K562 (cell line): ENCODE measurements at regions not wholly inside any gene's neighbourhood (a gene's known extent, or its start where the extent isn't known, plus 50 kb on each side); places are given as distances from the start of the nearest gene placed in this dataset.

Experiments
- ATAC-seq: fragments of 200-7000 bp; cut with Tn5 transposase; 3 replicates; pipeline ENCODE4 v1.9.1; 2020; ENCODE audit warnings: moderate library complexity
- BruUV-seq: library from RNA; stranded (reverse); fragments of 400-500 nt; replicated peaks from 2 replicates; lab custom pipeline; 2021; lab: Mats Ljungman, UMichigan
- CTCF ChIA-PET: fragments of 300-600 bp; formaldehyde crosslinking; extraction: SDS; loops from one replicate; lab custom pipeline; 2021; ENCODE audit warnings: low intra/inter-chr PET ratio; lab: Yijun Ruan, JAX
- POLR2A ChIA-PET: fragments of 300-600, 350-650 bp; sonication (Branson Sonifier 250); formaldehyde crosslinking; extraction: SDS; loops from one replicate; lab custom pipeline; 2021; ENCODE audit warnings: antibody characterized with exemption, inconsistent platforms; lab: Yijun Ruan, JAX
- DNase-seq, 4 experiments: peaks; one replicate each; pipeline versions ENCODE4 v3.0.0 to v3.0.0-alpha.2; 2011 to 2018; ENCODE audit warnings: low spot score in 3 of 4, mixed read lengths in 3 of 4; ENCODE audit errors: extremely low read depth in 1 of 4
- FAIRE-seq: peaks from 2 replicates; lab custom pipeline; 2011; peaks lifted over from hg19 to GRCh38; lab: Jason Lieb, UNC
- H2AFZ ChIP-seq: 2 replicates; pipeline ENCODE4 v1.6.0; 2011; ENCODE audit warnings: low read depth, low read length, control low read depth, inconsistent platforms
- H3K27ac ChIP-seq: fragments of 200-600 bp; 3 replicates; pipeline ENCODE4 v1.8.0; 2011; ENCODE audit warnings: low read depth, mild to moderate bottlenecking, control low read depth, inconsistent platforms, low read length, moderate library complexity, mixed read lengths; ENCODE audit errors: extremely low read depth
- H3K27me3 ChIP-seq, 2 experiments: fragments of 300-600 bp in 1 of 2; 2 replicates in 1 of 2; 3 replicates in 1 of 2; pipeline versions ENCODE4 v1.6.0 to v1.8.0; 2011; ENCODE audit warnings: inconsistent platforms in 2 of 2, low read length in 2 of 2, mild to moderate bottlenecking in 1 of 2, mixed read lengths in 1 of 2, moderate library complexity in 1 of 2; ENCODE audit not compliant: control insufficient read depth in 2 of 2, insufficient read depth in 2 of 2
- H3K36me3 ChIP-seq: fragments of 300-600 bp; 3 replicates; pipeline ENCODE4 v1.8.0; 2011; ENCODE audit warnings: mild to moderate bottlenecking, low read length, inconsistent platforms; ENCODE audit not compliant: control insufficient read depth, insufficient read depth
- H3K4me1 ChIP-seq, 2 experiments: fragments of 200-600 bp in 1 of 2; replicated peaks in 1 of 2; 2 replicates in 1 of 2; 3 replicates in 1 of 2; pipeline versions ENCODE4 v1.5.1 to v1.8.0; 2011; ENCODE audit warnings: inconsistent platforms in 2 of 2, low read length in 2 of 2, mild to moderate bottlenecking in 1 of 2, mixed read lengths in 1 of 2, moderate library complexity in 1 of 2; ENCODE audit not compliant: control insufficient read depth in 2 of 2, insufficient read depth in 2 of 2
- H3K4me2 ChIP-seq: 2 replicates; pipeline ENCODE4 v1.6.1; 2011; ENCODE audit warnings: low read length, control low read depth, inconsistent platforms, mixed read lengths; ENCODE audit not compliant: insufficient read depth
- H3K4me3 ChIP-seq: fragments of 200-600 bp; sonication (generic), shearing (Covaris generic); 2 replicates; pipeline ENCODE4 v1.5.1; 2016; ENCODE audit warnings: control low read depth, inconsistent platforms
- H3K79me2 ChIP-seq: fragments of 200-600 bp; 3 replicates; pipeline ENCODE4 v1.8.0; 2011; ENCODE audit warnings: low read length, inconsistent platforms; ENCODE audit not compliant: control insufficient read depth, insufficient read depth
- H3K9ac ChIP-seq, 2 experiments: 2 replicates each; pipeline versions ENCODE4 v1.6.0 to v1.6.1; 2011; ENCODE audit warnings: low read depth in 2 of 2, low read length in 2 of 2, control low read depth in 1 of 2, inconsistent platforms in 1 of 2, mild to moderate bottlenecking in 1 of 2, mixed read lengths in 1 of 2; ENCODE audit not compliant: insufficient read depth in 1 of 2
- H3K9me1 ChIP-seq: one replicate; pipeline ENCODE4 v1.6.0; 2011; ENCODE audit warnings: inconsistent platforms, mild to moderate bottlenecking, low read length, moderate library complexity; ENCODE audit not compliant: control insufficient read depth, insufficient read depth
- H3K9me3 ChIP-seq: replicated peaks from 2 replicates; pipeline ENCODE4 v1.5.1; 2011; ENCODE audit warnings: low read depth, low read length, inconsistent platforms; ENCODE audit not compliant: control insufficient read depth, insufficient read depth
- H4K20me1 ChIP-seq: replicated peaks from 2 replicates; pipeline ENCODE4 v1.6.1; 2011; ENCODE audit warnings: low read length, inconsistent platforms, mixed read lengths; ENCODE audit not compliant: control insufficient read depth, insufficient read depth
- EHMT2 ChIP-seq: fragments of 450-650 bp; IDR thresholded peaks from 2 replicates; pipeline ENCODE4 v1.6.1; 2018; ENCODE audit warnings: antibody characterized with exemption
- HDAC3 ChIP-seq: fragments of 450-650 bp; IDR thresholded peaks from 2 replicates; pipeline ENCODE4 v1.6.1; 2018; ENCODE audit warnings: borderline replicate concordance, mild to moderate bottlenecking, moderate library complexity; ENCODE audit not compliant: partially characterized antibody
- HDAC6 ChIP-seq: IDR thresholded peaks from 2 replicates; pipeline ENCODE4 v1.6.1; 2012; ENCODE audit warnings: low read depth, mild to moderate bottlenecking, control low read depth, inconsistent platforms, low read length, moderate library complexity
- HDAC8 ChIP-seq: fragments of 450-650 bp; IDR thresholded peaks from 2 replicates; pipeline ENCODE4 v1.6.1; 2016; ENCODE audit warnings: mild to moderate bottlenecking, missing genetic modification characterization, moderate library complexity, missing compliant biosample characterization
- NR1H2 ChIP-seq: sonication (generic); formaldehyde crosslinking; IDR thresholded peaks from 2 replicates; pipeline ENCODE4 v1.4.0; 2020; ENCODE audit warnings: mild to moderate bottlenecking, missing genetic modification reagents
- NR3C1 ChIP-seq: sonication (generic); formaldehyde crosslinking; IDR thresholded peaks from 2 replicates; pipeline ENCODE4 v1.8.1; 2022; ENCODE audit warnings: missing genetic modification reagents
- ZNF212 ChIP-seq: fragments of 450-650 bp; formaldehyde crosslinking; IDR thresholded peaks from 2 replicates; pipeline ENCODE4 v1.4.0; 2020; ENCODE audit warnings: mild to moderate bottlenecking
- WGBS: fragments of 100-300 bp; shearing (Covaris generic); methylation state at CpG from one replicate; pipeline ENCODE4 v1.1.6; 2016; ENCODE audit warnings: low coverage, mixed read lengths; ENCODE audit not compliant: insufficient coverage; ENCODE audit errors: missing lambda C conversion rate; 5-methylcytosine and 5-hydroxymethylcytosine counted together
- in situ Hi-C: fragments of 300-500 bp; cut with MboI; formaldehyde crosslinking; loops from 4 replicates; pipeline ENCODE4 v1.15.0; 2018; ENCODE audit warnings: inconsistent platforms, mixed read lengths
- intact Hi-C: fragments of 100-400 bp; cut with micrococcal nuclease; formaldehyde crosslinking; loops from 2 replicates; pipeline ENCODE4 v1.14.2; 2022
- TF ChIP-seq, protein P1 (sequence below): fragments of 450-650 bp; IDR thresholded peaks from 2 replicates; pipeline ENCODE4 v1.6.1; 2016; ENCODE audit warnings: mild to moderate bottlenecking, moderate library complexity
- TF ChIP-seq, protein P2 (sequence below), 2 experiments: fragments of 450-650 bp; IDR thresholded peaks; 2 replicates each; pipeline ENCODE4 v1.6.1; 2016

DNA sequence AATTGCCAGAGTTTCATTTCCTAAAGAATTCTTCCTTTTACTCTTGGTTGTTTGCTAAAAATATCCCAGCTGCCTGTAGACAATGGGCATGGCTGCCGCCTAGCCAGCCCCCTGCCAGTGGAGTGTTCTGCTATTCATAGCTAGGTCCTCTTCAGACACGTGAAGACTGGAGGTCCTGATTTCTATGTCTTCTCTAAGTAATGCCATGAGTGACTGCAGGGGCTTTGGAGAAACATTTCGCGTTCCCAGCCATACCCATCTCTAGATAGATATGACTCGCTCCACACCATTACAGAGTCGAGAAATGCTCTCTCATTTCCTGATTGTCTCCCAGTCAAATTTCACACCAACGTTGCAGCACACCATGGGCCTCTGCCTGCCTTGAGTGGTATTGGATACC, 99.5 kb upstream of the BACE2 start:
- Histone ChIP-seq H3K9me1 (no peaks in the 10 kb centered on the region), H3K4me1 (no peaks in the 10 kb centered on the region; a peak in 1 of 5 replicates), H2AFZ (no peak overlapping the region), H3K9me3 (no peaks in the 10 kb centered on the region), H3K9ac (no peak overlapping the region), H3K4me2 (no peak overlapping the region), H4K20me1 (no peaks in the 10 kb centered on the region), H3K27me3 (no peaks in the 10 kb centered on the region), H3K4me3 (no peak overlapping the region), H3K79me2 (no peaks in the 10 kb centered on the region), H3K36me3 (no peaks in the 10 kb centered on the region), H3K27ac (no peak overlapping the region)
- ATAC-seq (no peak), FAIRE-seq (no peak), DNase-seq (no peak)
- 2% methylated on average over 7 of the region's 7 CpGs for WGBS
- intact Hi-C loops (loop anchor here (2.0 kb wide), 1 partner anchor 926 kb away; no protein-coding TSS in a partner anchor), in situ Hi-C loops (no loop called here)
- TF ChIP-seq NR3C1 (CRISPR knock-in tag) (no peak), HDAC8 (tag) (no peak), HDAC3 (no peak), ZNF212 (no peak), HDAC6 (no peak), NR1H2 (CRISPR knock-in tag) (no peak), EHMT2 (no peak)
- TF ChIP-seq, protein P1, sequence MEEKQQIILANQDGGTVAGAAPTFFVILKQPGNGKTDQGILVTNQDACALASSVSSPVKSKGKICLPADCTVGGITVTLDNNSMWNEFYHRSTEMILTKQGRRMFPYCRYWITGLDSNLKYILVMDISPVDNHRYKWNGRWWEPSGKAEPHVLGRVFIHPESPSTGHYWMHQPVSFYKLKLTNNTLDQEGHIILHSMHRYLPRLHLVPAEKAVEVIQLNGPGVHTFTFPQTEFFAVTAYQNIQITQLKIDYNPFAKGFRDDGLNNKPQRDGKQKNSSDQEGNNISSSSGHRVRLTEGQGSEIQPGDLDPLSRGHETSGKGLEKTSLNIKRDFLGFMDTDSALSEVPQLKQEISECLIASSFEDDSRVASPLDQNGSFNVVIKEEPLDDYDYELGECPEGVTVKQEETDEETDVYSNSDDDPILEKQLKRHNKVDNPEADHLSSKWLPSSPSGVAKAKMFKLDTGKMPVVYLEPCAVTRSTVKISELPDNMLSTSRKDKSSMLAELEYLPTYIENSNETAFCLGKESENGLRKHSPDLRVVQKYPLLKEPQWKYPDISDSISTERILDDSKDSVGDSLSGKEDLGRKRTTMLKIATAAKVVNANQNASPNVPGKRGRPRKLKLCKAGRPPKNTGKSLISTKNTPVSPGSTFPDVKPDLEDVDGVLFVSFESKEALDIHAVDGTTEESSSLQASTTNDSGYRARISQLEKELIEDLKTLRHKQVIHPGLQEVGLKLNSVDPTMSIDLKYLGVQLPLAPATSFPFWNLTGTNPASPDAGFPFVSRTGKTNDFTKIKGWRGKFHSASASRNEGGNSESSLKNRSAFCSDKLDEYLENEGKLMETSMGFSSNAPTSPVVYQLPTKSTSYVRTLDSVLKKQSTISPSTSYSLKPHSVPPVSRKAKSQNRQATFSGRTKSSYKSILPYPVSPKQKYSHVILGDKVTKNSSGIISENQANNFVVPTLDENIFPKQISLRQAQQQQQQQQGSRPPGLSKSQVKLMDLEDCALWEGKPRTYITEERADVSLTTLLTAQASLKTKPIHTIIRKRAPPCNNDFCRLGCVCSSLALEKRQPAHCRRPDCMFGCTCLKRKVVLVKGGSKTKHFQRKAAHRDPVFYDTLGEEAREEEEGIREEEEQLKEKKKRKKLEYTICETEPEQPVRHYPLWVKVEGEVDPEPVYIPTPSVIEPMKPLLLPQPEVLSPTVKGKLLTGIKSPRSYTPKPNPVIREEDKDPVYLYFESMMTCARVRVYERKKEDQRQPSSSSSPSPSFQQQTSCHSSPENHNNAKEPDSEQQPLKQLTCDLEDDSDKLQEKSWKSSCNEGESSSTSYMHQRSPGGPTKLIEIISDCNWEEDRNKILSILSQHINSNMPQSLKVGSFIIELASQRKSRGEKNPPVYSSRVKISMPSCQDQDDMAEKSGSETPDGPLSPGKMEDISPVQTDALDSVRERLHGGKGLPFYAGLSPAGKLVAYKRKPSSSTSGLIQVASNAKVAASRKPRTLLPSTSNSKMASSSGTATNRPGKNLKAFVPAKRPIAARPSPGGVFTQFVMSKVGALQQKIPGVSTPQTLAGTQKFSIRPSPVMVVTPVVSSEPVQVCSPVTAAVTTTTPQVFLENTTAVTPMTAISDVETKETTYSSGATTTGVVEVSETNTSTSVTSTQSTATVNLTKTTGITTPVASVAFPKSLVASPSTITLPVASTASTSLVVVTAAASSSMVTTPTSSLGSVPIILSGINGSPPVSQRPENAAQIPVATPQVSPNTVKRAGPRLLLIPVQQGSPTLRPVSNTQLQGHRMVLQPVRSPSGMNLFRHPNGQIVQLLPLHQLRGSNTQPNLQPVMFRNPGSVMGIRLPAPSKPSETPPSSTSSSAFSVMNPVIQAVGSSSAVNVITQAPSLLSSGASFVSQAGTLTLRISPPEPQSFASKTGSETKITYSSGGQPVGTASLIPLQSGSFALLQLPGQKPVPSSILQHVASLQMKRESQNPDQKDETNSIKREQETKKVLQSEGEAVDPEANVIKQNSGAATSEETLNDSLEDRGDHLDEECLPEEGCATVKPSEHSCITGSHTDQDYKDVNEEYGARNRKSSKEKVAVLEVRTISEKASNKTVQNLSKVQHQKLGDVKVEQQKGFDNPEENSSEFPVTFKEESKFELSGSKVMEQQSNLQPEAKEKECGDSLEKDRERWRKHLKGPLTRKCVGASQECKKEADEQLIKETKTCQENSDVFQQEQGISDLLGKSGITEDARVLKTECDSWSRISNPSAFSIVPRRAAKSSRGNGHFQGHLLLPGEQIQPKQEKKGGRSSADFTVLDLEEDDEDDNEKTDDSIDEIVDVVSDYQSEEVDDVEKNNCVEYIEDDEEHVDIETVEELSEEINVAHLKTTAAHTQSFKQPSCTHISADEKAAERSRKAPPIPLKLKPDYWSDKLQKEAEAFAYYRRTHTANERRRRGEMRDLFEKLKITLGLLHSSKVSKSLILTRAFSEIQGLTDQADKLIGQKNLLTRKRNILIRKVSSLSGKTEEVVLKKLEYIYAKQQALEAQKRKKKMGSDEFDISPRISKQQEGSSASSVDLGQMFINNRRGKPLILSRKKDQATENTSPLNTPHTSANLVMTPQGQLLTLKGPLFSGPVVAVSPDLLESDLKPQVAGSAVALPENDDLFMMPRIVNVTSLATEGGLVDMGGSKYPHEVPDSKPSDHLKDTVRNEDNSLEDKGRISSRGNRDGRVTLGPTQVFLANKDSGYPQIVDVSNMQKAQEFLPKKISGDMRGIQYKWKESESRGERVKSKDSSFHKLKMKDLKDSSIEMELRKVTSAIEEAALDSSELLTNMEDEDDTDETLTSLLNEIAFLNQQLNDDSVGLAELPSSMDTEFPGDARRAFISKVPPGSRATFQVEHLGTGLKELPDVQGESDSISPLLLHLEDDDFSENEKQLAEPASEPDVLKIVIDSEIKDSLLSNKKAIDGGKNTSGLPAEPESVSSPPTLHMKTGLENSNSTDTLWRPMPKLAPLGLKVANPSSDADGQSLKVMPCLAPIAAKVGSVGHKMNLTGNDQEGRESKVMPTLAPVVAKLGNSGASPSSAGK, result no peak
- TF ChIP-seq, protein P2, sequence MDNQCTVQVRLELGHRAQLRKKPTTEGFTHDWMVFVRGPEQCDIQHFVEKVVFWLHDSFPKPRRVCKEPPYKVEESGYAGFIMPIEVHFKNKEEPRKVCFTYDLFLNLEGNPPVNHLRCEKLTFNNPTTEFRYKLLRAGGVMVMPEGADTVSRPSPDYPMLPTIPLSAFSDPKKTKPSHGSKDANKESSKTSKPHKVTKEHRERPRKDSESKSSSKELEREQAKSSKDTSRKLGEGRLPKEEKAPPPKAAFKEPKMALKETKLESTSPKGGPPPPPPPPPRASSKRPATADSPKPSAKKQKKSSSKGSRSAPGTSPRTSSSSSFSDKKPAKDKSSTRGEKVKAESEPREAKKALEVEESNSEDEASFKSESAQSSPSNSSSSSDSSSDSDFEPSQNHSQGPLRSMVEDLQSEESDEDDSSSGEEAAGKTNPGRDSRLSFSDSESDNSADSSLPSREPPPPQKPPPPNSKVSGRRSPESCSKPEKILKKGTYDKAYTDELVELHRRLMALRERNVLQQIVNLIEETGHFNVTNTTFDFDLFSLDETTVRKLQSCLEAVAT (IDR thresholded peaks at IDR 0.05), result no peak
- BruUV-seq, result no TSS peak
- ChIA-PET POLR2A (no interaction called here), CTCF (no interaction called here)
